HG03095 (cell line): ENCODE measurements at regions not wholly inside any gene's neighbourhood (a gene's known extent, or its start where the extent isn't known, plus 50 kb on each side); places are given as distances from the start of the nearest gene placed in this dataset.

Experiments used
- ATAC-seq: cut with Tn5 transposase; IDR thresholded peaks from one replicate; pipeline ENCODE4 v1.9.1; 2021; ENCODE audit warnings: moderate library complexity; ENCODE audit not compliant: unreplicated experiment

DNA sequence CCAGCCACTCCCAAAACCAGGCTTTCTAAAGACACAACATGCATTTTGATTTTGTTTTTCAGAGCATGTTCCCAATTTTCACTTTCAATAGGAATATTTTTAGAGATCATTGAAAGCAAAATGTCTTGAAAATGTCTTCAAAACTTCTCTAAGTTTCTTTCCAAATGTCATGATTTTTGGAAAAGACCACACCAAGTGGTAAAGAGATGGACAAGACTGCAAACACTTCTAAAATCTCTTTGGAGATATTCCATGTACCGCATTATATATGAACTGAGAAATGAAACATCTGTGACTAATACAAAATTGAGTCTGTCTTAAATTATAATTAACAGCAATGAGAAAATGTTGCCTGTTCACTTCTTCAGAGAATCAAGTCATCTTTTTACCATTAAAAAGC is 418.0 kb upstream of the PKN2 start:
- no peak for ATAC-seq

- ATAC-seq: no peak
Observed at GRCh38 chr1:88272216-88272615, 411.9 kb upstream of the PKN2 start.

DNA sequence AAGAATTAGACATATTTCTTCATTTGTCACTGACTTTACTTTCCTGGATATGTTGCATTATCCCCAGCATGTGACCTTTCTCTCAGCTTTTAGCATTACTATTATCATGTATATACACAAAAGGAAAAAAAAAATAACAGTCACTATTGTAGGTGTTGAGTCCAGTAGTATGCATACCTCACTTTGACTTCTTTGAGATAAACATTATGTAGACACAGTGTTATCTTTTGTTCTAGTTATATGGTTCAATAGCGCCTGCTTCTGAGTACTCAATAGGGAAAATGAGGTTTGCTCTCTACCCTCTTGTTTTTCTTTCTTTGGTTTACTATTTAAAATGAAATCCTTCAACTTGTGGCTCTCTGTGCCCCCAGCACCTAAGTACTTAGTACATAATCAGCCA is 409.6 kb upstream of the PKN2 start:
- no peak for ATAC-seq

- no peak for ATAC-seq
Observed at GRCh38 chr1:88275259-88275862, 408.7 kb upstream of the PKN2 start.

GRCh38 chr1:88276163-88276562 is 407.9 kb upstream of the PKN2 start:
- no peak for ATAC-seq

DNA sequence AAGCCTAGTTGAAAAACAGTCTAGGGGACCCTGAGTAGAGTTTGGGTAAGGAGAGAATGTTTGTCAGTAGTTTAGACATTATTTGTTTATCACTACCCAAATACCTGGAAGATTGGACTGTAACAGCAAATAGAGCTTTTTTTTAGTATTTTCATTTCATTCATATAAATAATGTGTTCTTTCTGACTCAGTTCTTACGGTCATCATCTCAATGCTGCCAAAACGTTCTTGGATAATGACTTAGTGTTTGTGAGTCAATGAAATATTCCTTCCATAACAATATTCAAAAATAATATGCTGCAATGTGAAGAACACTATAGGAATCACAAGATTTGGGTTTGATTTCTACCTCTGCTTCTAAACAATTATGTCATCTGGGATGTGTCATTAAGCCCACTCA is 400.0 kb upstream of the PKN2 start:
- ATAC-seq: no peak

GRCh38 chr1:88284666-88285366 is 399.3 kb upstream of the PKN2 start:
- ATAC-seq: no peak

GRCh38 chr1:88286716-88287115 is 397.4 kb upstream of the PKN2 start:
- no peak for ATAC-seq

- no peak for ATAC-seq
Observed at GRCh38 chr1:88288571-88288970, 395.5 kb upstream of the PKN2 start.

GRCh38 chr1:88289401-88290102 is 394.5 kb upstream of the PKN2 start:
- no peak for ATAC-seq

DNA sequence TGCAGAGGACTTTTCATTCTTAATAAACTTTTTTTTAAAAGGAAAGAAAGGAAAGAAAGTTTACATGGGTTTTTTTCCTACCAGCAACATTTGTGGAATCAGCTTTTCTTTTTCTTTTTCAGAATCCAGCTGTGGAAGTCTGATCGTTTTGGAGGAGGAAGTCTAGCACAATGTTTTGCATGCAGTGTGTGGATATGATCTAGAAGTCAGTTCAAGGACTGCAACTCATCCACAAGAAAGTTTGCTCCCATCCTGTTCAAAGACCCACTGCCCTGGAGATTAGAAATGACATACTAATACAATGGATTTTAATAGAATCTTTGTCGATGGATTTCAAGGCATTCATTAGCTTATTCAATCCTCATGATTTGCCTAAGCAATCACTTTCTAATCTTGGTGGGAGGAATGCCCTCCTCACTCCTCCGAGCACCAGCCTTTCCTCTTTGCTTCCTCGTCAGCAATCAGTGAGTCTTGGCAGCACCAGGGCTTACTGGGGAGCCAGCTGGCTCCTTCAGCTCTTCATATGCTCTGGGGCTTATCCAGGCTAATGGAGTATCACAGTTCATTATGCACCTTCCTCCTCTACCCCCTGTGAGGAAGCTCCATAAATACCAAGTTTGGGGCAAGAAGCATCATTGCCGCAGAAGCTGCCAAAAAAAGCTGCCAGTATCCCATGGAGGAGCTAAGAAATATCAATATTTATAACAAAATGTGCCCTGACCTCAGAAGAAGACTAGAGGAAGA is 392.3 kb upstream of the PKN2 start:
- no peak for ATAC-seq

GRCh38 chr1:88293691-88294190 is 390.3 kb upstream of the PKN2 start:
- no peak for ATAC-seq

DNA sequence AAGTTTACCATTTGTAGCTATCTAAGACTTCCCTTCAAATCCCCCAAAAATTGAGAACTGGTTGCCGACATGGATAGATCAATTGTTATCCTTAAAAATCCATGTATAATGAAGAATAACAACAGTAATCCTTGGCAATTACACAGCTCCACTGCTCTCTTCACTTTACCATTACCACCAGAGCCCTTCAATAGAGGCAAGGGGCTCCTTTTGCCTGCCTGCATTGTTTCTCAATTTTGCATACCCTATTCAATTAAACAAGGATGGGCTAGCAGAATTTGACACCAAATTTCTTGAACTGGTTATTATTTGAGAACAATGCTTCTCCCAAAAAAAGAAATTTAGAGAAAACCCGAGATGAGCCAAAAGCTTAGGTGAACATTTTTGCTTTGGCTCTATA is 387.8 kb upstream of the PKN2 start:
- no peak for ATAC-seq

DNA sequence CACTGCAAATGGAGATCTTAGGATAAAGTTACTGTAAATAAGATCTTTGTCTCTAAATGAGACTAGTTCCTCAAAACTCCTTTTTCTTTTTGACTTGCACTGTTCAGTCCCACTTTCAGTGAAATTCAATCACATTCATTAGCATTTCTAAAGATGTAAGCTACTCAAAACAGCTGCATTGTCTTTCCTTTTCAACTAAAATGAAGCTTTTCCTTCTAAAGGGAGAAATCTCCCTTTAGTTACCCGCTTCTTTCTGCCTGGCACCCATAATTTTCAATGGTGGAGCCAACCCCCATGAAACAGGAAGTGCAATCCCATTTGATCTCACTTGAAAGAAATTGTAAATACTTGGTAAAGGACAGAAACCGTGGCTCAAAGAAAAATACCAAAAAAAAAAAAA is 387.4 kb upstream of the PKN2 start:
- no peak for ATAC-seq

- ATAC-seq: no peak
Observed at GRCh38 chr1:88298506-88298905, 385.6 kb upstream of the PKN2 start.

GRCh38 chr1:88300752-88301263 is 383.3 kb upstream of the PKN2 start:
- ATAC-seq: no peak

- ATAC-seq: no peak
Observed at GRCh38 chr1:88302843-88303486, 381.1 kb upstream of the PKN2 start.

DNA sequence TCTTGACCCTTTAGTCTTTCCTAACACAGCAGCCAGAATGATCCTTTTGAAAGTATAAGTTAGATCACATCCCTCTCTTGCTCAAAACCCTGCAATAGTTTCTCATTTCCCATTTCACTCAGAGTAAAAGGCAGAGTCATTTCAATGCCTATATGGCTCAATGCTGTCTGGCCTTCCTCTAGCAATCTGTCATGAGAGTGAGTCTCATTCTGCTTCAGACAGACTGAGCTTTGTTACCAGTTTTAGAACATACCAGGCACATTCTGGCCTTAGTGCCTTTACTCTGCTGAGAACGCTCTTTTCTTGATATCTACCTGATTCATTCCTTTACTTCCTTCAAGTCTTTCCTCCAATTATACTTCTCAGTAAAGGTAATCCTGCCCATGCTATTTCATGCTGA is 372.8 kb upstream of the PKN2 start:
- no peak for ATAC-seq

- ATAC-seq: no peak
Observed at GRCh38 chr1:88311907-88312306, 372.2 kb upstream of the PKN2 start.

GRCh38 chr1:88317396-88317795 is 366.7 kb upstream of the PKN2 start:
- ATAC-seq: no peak

- ATAC-seq: no peak
Observed at GRCh38 chr1:88318740-88319139, 365.3 kb upstream of the PKN2 start.
